ENCODE measurements at regions not wholly inside any gene's neighbourhood (a gene's known extent, or its start where the extent isn't known, plus 50 kb on each side); places are given as distances from the start of the nearest gene placed in this dataset.
A peak's percentile ranks its signal among the peaks of the same experiment; 100 is the strongest.

GRCh38 chr11:91536366-91536765, 688.3 kb upstream of the FAT3 start:
- Histone ChIP-seq H3K27me3 (no peaks in the 10 kb centered on the region), H3K9me3 (no peaks in the 10 kb centered on the region), H3K4me3 (no peak overlapping the region), H3K4me1 (no peaks in the 10 kb centered on the region), H3K36me3 (no peaks in the 10 kb centered on the region), H3K27ac (no peak overlapping the region)
- 82 to 100% methylated on average over 1 of the region's 1 CpG for WGBS, 2 donors (ENCODE audit: low coverage in 1 of 2)
- no peak for ATAC-seq
- TF ChIP-seq POLR2A (IDR thresholded peaks at IDR 0.05) = no peak
- TF ChIP-seq POLR2AphosphoS5 (IDR thresholded peaks at IDR 0.05) = no peak

GRCh38 chr11:91528965-91529364, 695.7 kb upstream of the FAT3 start:
- ATAC-seq = no peak
- 67 to 93% methylated on average over 1 of the region's 1 CpG for WGBS, 2 donors (ENCODE audit: low coverage in 1 of 2)
- Histone ChIP-seq H3K27me3 (no peaks in the 10 kb centered on the region), H3K4me1 (no peaks in the 10 kb centered on the region), H3K9me3 (peaks cover 0 to 11% (median 0%) of the 10 kb centered on the region in 3 donors), H3K4me3 (no peak overlapping the region), H3K36me3 (no peaks in the 10 kb centered on the region), H3K27ac (no peak overlapping the region)
- TF ChIP-seq POLR2A (IDR thresholded peaks at IDR 0.05) (no peak), POLR2AphosphoS5 (IDR thresholded peaks at IDR 0.05) (no peak), EP300 (IDR thresholded peaks at IDR 0.05) (no peak)
- TF ChIP-seq, protein P1, sequence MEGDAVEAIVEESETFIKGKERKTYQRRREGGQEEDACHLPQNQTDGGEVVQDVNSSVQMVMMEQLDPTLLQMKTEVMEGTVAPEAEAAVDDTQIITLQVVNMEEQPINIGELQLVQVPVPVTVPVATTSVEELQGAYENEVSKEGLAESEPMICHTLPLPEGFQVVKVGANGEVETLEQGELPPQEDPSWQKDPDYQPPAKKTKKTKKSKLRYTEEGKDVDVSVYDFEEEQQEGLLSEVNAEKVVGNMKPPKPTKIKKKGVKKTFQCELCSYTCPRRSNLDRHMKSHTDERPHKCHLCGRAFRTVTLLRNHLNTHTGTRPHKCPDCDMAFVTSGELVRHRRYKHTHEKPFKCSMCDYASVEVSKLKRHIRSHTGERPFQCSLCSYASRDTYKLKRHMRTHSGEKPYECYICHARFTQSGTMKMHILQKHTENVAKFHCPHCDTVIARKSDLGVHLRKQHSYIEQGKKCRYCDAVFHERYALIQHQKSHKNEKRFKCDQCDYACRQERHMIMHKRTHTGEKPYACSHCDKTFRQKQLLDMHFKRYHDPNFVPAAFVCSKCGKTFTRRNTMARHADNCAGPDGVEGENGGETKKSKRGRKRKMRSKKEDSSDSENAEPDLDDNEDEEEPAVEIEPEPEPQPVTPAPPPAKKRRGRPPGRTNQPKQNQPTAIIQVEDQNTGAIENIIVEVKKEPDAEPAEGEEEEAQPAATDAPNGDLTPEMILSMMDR (IDR thresholded peaks at IDR 0.05) = no peak

- ATAC-seq = no peak
- H3K4me1 ChIP-seq = no peaks in the 10 kb centered on the region
- H3K27me3 ChIP-seq = no peaks in the 10 kb centered on the region
- H3K27ac ChIP-seq = no peak overlapping the region
- TF ChIP-seq, protein P1 (IDR thresholded peaks at IDR 0.05) = no peak
- TF ChIP-seq EP300 (IDR thresholded peaks at IDR 0.05) = no peak
- TF ChIP-seq POLR2A (IDR thresholded peaks at IDR 0.05) = no peak
- TF ChIP-seq POLR2AphosphoS5 (IDR thresholded peaks at IDR 0.05) = no peak
- H3K36me3 ChIP-seq = no peaks in the 10 kb centered on the region
- H3K9me3 ChIP-seq = peaks cover 0 to 11% (median 0%) of the 10 kb centered on the region in 3 donors
- no CpG with 5 or more reads among the region's 4 CpGs for WGBS, 2 donors (ENCODE audit: low coverage in 1 of 2)
- no peak overlapping the region for H3K4me3 ChIP-seq
These were observed 697.1 kb upstream of the FAT3 start for GRCh38 chr11:91527380-91528030.

GRCh38 chr11:91513734-91514133, 710.9 kb upstream of the FAT3 start:
- no peak overlapping the region for H3K4me3 ChIP-seq
- TF ChIP-seq, protein P1 (IDR thresholded peaks at IDR 0.05) = peak in 1 of 4 experiments; percentile 30
- TF ChIP-seq POLR2AphosphoS5 (IDR thresholded peaks at IDR 0.05) = no peak
- no peak for ATAC-seq
- peaks cover 0 to under 1% (median 0%) of the 10 kb centered on the region in 3 donors for H3K9me3 ChIP-seq
- WGBS, 2 donors (ENCODE audit: low coverage in 1 of 2) = 36 to 47% methylated on average over 4 of the region's 4 CpGs
- no peaks in the 10 kb centered on the region for H3K4me1 ChIP-seq
- no peak overlapping the region for H3K27ac ChIP-seq
- H3K36me3 ChIP-seq = no peaks in the 10 kb centered on the region
- no peaks in the 10 kb centered on the region for H3K27me3 ChIP-seq

DNA sequence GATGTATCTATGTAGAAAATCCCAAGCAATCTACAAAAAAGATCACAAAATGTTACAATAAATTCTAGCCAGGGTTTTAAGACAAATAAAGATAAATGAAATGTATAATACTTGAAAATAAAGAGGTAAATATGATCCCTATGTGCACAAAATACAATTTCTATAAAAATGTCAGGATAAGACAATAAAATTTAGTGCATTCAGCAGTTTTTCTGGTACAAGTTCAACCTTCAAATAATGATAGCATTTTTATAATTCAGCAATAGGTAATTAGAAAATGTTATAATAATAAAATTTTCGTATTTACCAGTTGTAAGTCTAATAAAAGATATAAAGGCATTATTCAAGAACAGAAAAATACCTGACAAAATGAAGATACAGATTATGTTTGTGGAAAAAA, 726.8 kb upstream of the FAT3 start:
- no peak for ATAC-seq
- 95 to 100% methylated on average over 1 of the region's 1 CpG for WGBS, 2 donors (ENCODE audit: low coverage in 1 of 2)
- no peaks in the 10 kb centered on the region for H3K27me3 ChIP-seq
- H3K4me3 ChIP-seq = no peak overlapping the region
- no peaks in the 10 kb centered on the region for H3K4me1 ChIP-seq
- TF ChIP-seq, protein P1 (IDR thresholded peaks at IDR 0.05) = no peak
- TF ChIP-seq POLR2A (IDR thresholded peaks at IDR 0.05) (no peak), POLR2AphosphoS5 (IDR thresholded peaks at IDR 0.05) (no peak)
- H3K36me3 ChIP-seq = no peaks in the 10 kb centered on the region
- no peak overlapping the region for H3K27ac ChIP-seq
- no peaks in the 10 kb centered on the region for H3K9me3 ChIP-seq
